Neural cell (in vitro differentiated cells): ENCODE measurements at regions not wholly inside any gene's neighbourhood (a gene's known extent, or its start where the extent isn't known, plus 50 kb on each side); places are given as distances from the start of the nearest gene placed in this dataset.
A peak's percentile ranks its signal among the peaks of the same experiment; 100 is the strongest.

Source experiments
- H2AFZ ChIP-seq: fragments of 200-600, 300-800 bp; sonication (generic), shearing (Covaris generic); 2 replicates; pipeline ENCODE4 v1.6.0; 2014; ENCODE audit warnings: low read depth, mild to moderate bottlenecking, antibody characterized with exemption, low read length, moderate library complexity
- H3F3A ChIP-seq: fragments of 200-600 bp; shearing (Covaris generic); 2 replicates; pipeline ENCODE4 v1.6.1; 2016; ENCODE audit warnings: mild to moderate bottlenecking, moderate library complexity, mixed read lengths, antibody characterized with exemption, low read length; ENCODE audit not compliant: insufficient read depth, poor library complexity, severe bottlenecking
- H3K27ac ChIP-seq: fragments of 200-600, 300-800 bp; sonication (generic), shearing (Covaris generic); 2 replicates; pipeline ENCODE4 v1.5.1; 2014; ENCODE audit warnings: mild to moderate bottlenecking, low read length, moderate library complexity
- H3K27me3 ChIP-seq: fragments of 300-800, 200-600 bp; sonication (generic), shearing (Covaris generic); 2 replicates; pipeline ENCODE4 v1.6.0; 2014; ENCODE audit warnings: mild to moderate bottlenecking, low read depth, low read length, moderate library complexity; ENCODE audit not compliant: insufficient read depth
- H3K36me3 ChIP-seq: fragments of 300-800, 200-600 bp; sonication (generic), shearing (Covaris generic); 2 replicates; pipeline ENCODE4 v1.5.1; 2014; ENCODE audit warnings: mild to moderate bottlenecking, antibody characterized with exemption, low read length, moderate library complexity; ENCODE audit not compliant: insufficient read depth
- H3K4me2 ChIP-seq: fragments of 300-800, 200-600 bp; sonication (generic), shearing (Covaris generic); 2 replicates; pipeline ENCODE4 v1.6.0; 2014; ENCODE audit warnings: mild to moderate bottlenecking, low read length
- H3K4me3 ChIP-seq: fragments of 300-800, 200-600 bp; sonication (generic), shearing (Covaris generic); 2 replicates; pipeline ENCODE4 v1.5.1; 2014; ENCODE audit warnings: mild to moderate bottlenecking, low read length, moderate library complexity
- H3K79me2 ChIP-seq: fragments of 200-600 bp; shearing (Covaris generic); replicated peaks from 2 replicates; pipeline ENCODE4 v1.6.0; 2014; ENCODE audit warnings: mild to moderate bottlenecking, low read length, moderate library complexity; ENCODE audit not compliant: insufficient read depth
- H3K9ac ChIP-seq: fragments of 300-800, 200-600 bp; sonication (generic), shearing (Covaris generic); 2 replicates; pipeline ENCODE4 v1.6.1; 2016; ENCODE audit warnings: mild to moderate bottlenecking, low read length, mixed read lengths
- H3K9me2 ChIP-seq: fragments of 200-600 bp; shearing (Covaris generic); 2 replicates; pipeline ENCODE4 v1.6.1; 2016; ENCODE audit warnings: mild to moderate bottlenecking, low read length, mixed read lengths; ENCODE audit not compliant: insufficient read depth
- H3K9me3 ChIP-seq: fragments of 200-600, 300-800 bp; sonication (generic), shearing (Covaris generic); 2 replicates; pipeline ENCODE4 v1.6.1; 2016; ENCODE audit warnings: mild to moderate bottlenecking, mixed run types, low read length, moderate library complexity, mixed read lengths
- H4K20me1 ChIP-seq: fragments of 200-600 bp; shearing (Covaris generic); 2 replicates; pipeline ENCODE4 v1.6.1; 2016; ENCODE audit warnings: mild to moderate bottlenecking, mixed run types; ENCODE audit not compliant: insufficient read depth
- CTCF ChIP-seq: fragments of 450-650 bp; IDR thresholded peaks from 2 replicates; pipeline ENCODE4 v1.5.1; 2014; ENCODE audit warnings: antibody characterized with exemption, mild to moderate bottlenecking, moderate library complexity; ENCODE audit not compliant: poor library complexity, severe bottlenecking
- EP300 ChIP-seq: fragments of 450-650 bp; conservative IDR thresholded peaks from 2 replicates; pipeline ENCODE4 v1.6.1; 2014; ENCODE audit warnings: antibody characterized with exemption, mild to moderate bottlenecking, moderate library complexity; ENCODE audit not compliant: poor library complexity, severe bottlenecking
- MXI1 ChIP-seq: fragments of 450-650 bp; conservative IDR thresholded peaks from 2 replicates; pipeline ENCODE4 v1.6.1; 2014; ENCODE audit warnings: antibody characterized with exemption, mild to moderate bottlenecking; ENCODE audit not compliant: poor library complexity, severe bottlenecking
- POLR2AphosphoS5 ChIP-seq: IDR thresholded peaks from 2 replicates; pipeline ENCODE4 v1.6.1; 2012
- REST ChIP-seq: IDR thresholded peaks from 2 replicates; pipeline ENCODE4 v1.6.1; 2012; ENCODE audit warnings: borderline replicate concordance
- SMC3 ChIP-seq: fragments of 450-650 bp; conservative IDR thresholded peaks from 2 replicates; pipeline ENCODE4 v1.6.1; 2014; ENCODE audit warnings: antibody characterized with exemption, mild to moderate bottlenecking, moderate library complexity; ENCODE audit not compliant: poor library complexity

- H3K79me2 ChIP-seq, result no peaks in the 10 kb centered on the region
- no peak overlapping the region for H3K9ac ChIP-seq
- H3K9me2 ChIP-seq, result no peaks in the 10 kb centered on the region
- H3K4me2 ChIP-seq, result no peak overlapping the region
- no peak overlapping the region for H2AFZ ChIP-seq
- no peaks in the 10 kb centered on the region for H3F3A ChIP-seq
- no peak overlapping the region for H3K27ac ChIP-seq
- H3K9me3 ChIP-seq, result no peaks in the 10 kb centered on the region
- no peaks in the 10 kb centered on the region for H3K27me3 ChIP-seq
- no peaks in the 10 kb centered on the region for H4K20me1 ChIP-seq
- no peaks in the 10 kb centered on the region for H3K36me3 ChIP-seq
- H3K4me3 ChIP-seq, result no peak overlapping the region
- TF ChIP-seq SMC3, result no peak
These were observed 799.5 kb downstream of the RPA4 start for GRCh38 chrX:97682991-97683840.

GRCh38 chrX:97685753-97686152, 802.0 kb downstream of the RPA4 start:
- Histone ChIP-seq H4K20me1 (no peaks in the 10 kb centered on the region), H3K4me3 (no peak overlapping the region), H3K27me3 (no peaks in the 10 kb centered on the region), H3K36me3 (no peaks in the 10 kb centered on the region), H2AFZ (no peak overlapping the region), H3K79me2 (no peaks in the 10 kb centered on the region), H3K4me2 (no peak overlapping the region), H3F3A (no peaks in the 10 kb centered on the region), H3K27ac (no peak overlapping the region), H3K9ac (no peak overlapping the region), H3K9me3 (no peaks in the 10 kb centered on the region), H3K9me2 (no peaks in the 10 kb centered on the region)
- TF ChIP-seq SMC3 (no peak), EP300 (no peak), CTCF (peak; percentile 29), POLR2AphosphoS5 (no peak), MXI1 (no peak), REST (no peak)

GRCh38 chrX:97691901-97692455, 808.3 kb downstream of the RPA4 start:
- Histone ChIP-seq H3K9me3 (no peaks in the 10 kb centered on the region), H3K4me3 (no peak overlapping the region), H2AFZ (no peak overlapping the region), H3K27ac (no peak overlapping the region), H3K36me3 (no peaks in the 10 kb centered on the region), H3F3A (no peaks in the 10 kb centered on the region), H3K4me2 (no peak overlapping the region), H3K79me2 (no peaks in the 10 kb centered on the region), H3K9ac (no peak overlapping the region), H4K20me1 (no peaks in the 10 kb centered on the region), H3K27me3 (no peaks in the 10 kb centered on the region), H3K9me2 (no peaks in the 10 kb centered on the region)
- no peak for TF ChIP-seq CTCF
- no peak for TF ChIP-seq EP300
